ENCODE measurements at regions not wholly inside any gene's neighbourhood (a gene's known extent, or its start where the extent isn't known, plus 50 kb on each side); places are given as distances from the start of the nearest gene placed in this dataset.

GRCh38 chr1:164092603-164093353 is 466.2 kb upstream of the PBX1 start:
- no peak overlapping the region for H3K27ac Mint-ChIP-seq (ENCODE audit: unreplicated experiment)
- Histone ChIP-seq H3K9me3 (ENCODE audit: insufficient read depth, low read depth, low read length) (peaks cover 3% of the 10 kb centered on the region), H3K79me2 (ENCODE audit: insufficient read depth, low read length) (no peaks in the 10 kb centered on the region), H3K9ac (ENCODE audit: low read length) (no peak overlapping the region), H3K36me3 (ENCODE audit: insufficient read depth, low read length) (no peaks in the 10 kb centered on the region), H3K4me2 (ENCODE audit: low read length) (no peak overlapping the region), H3K27me3 (ENCODE audit: insufficient read depth, low read length) (no peaks in the 10 kb centered on the region), H3K4me1 (ENCODE audit: insufficient read depth, low read length) (no peaks in the 10 kb centered on the region), H3K4me3 (ENCODE audit: insufficient read depth, low read depth, low read length) (no peak overlapping the region), H4K20me1 (ENCODE audit: insufficient read depth, low read length) (no peaks in the 10 kb centered on the region), H3K27ac (ENCODE audit: low read depth, low read length) (no peak overlapping the region), H2AFZ (ENCODE audit: low read depth, low read length) (no peak overlapping the region)
- H3K4me1 Mint-ChIP-seq (ENCODE audit: low read depth, unreplicated experiment) = no peaks in the 10 kb centered on the region
- DNase-seq (ENCODE audit: low read depth) (no peak), FAIRE-seq (no peak)
- no peaks in the 10 kb centered on the region for H3K27me3 Mint-ChIP-seq (ENCODE audit: low read depth, unreplicated experiment)
- TF ChIP-seq EZH2 (IDR thresholded peaks at IDR 0.05; ENCODE audit: insufficient read depth, low read length) (no peak), CTCF (IDR thresholded peaks at IDR 0.05; ENCODE audit: insufficient read depth, low read depth, low read length) (no peak)
- no peak overlapping the region for H3K4me3 Mint-ChIP-seq (ENCODE audit: unreplicated experiment)
- H3K36me3 Mint-ChIP-seq (ENCODE audit: low read depth, unreplicated experiment) = no peaks in the 10 kb centered on the region
- H3K9me3 Mint-ChIP-seq (ENCODE audit: unreplicated experiment) = peaks cover 7% of the 10 kb centered on the region

DNA sequence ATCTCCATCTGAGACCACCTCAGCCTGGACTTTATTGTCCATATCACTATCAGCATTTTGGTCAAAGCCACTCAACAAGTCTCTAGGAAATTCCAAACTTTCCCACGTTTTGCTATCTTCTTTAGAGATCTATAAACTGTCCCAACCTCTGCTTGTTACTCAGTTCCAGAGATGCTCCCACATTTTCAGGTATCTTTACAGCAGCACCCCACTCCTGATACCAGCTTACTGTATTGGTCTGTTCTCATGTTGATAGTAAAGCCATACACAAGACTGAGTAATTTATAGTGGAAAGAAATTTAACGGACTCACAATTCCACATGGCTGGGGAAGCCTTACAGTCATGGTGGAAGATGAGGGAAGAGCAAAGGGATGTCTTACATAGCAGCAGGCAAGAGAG is 465.4 kb upstream of the PBX1 start:
- Histone ChIP-seq H3K4me2 (ENCODE audit: low read length) (no peak overlapping the region), H2AFZ (ENCODE audit: low read depth, low read length) (no peak overlapping the region), H3K9me3 (ENCODE audit: insufficient read depth, low read depth, low read length) (peaks cover 3% of the 10 kb centered on the region), H3K79me2 (ENCODE audit: insufficient read depth, low read length) (no peaks in the 10 kb centered on the region), H3K36me3 (ENCODE audit: insufficient read depth, low read length) (no peaks in the 10 kb centered on the region), H3K9ac (ENCODE audit: low read length) (no peak overlapping the region), H3K4me1 (ENCODE audit: insufficient read depth, low read length) (no peaks in the 10 kb centered on the region), H3K27ac (ENCODE audit: low read depth, low read length) (no peak overlapping the region), H3K27me3 (ENCODE audit: insufficient read depth, low read length) (no peaks in the 10 kb centered on the region), H4K20me1 (ENCODE audit: insufficient read depth, low read length) (no peaks in the 10 kb centered on the region), H3K4me3 (ENCODE audit: insufficient read depth, low read depth, low read length) (no peak overlapping the region)
- no peaks in the 10 kb centered on the region for H3K4me1 Mint-ChIP-seq (ENCODE audit: low read depth, unreplicated experiment)
- H3K27ac Mint-ChIP-seq (ENCODE audit: unreplicated experiment) = no peak overlapping the region
- H3K36me3 Mint-ChIP-seq (ENCODE audit: low read depth, unreplicated experiment) = no peaks in the 10 kb centered on the region
- H3K4me3 Mint-ChIP-seq (ENCODE audit: unreplicated experiment) = no peak overlapping the region
- DNase-seq (ENCODE audit: low read depth) (no peak), FAIRE-seq (no peak)
- TF ChIP-seq CTCF (IDR thresholded peaks at IDR 0.05; ENCODE audit: insufficient read depth, low read depth, low read length) = no peak
- no peak for TF ChIP-seq EZH2 (IDR thresholded peaks at IDR 0.05; ENCODE audit: insufficient read depth, low read length)
- peaks cover 7% of the 10 kb centered on the region for H3K9me3 Mint-ChIP-seq (ENCODE audit: unreplicated experiment)
- no peaks in the 10 kb centered on the region for H3K27me3 Mint-ChIP-seq (ENCODE audit: low read depth, unreplicated experiment)

DNA sequence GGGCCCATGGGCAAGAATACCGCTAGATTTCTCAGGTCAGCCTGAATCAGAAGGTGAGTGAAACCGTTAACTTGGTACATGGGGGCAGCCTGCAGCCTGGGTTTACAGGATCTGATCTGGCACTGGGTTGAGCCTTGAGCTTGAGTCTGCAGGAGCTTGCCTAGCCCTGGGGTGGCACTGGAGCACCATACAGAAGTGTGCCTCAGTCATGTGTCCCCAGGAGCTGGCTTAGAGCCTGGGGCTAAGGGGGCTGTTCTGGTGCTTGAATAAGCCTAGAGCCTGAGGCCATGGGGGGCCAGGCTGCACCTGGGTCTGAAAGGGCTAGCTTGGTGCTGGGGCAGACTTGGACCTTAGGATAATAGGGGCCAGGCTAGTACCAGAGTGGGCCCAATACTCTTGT is 457.2 kb upstream of the PBX1 start:
- H3K4me1 Mint-ChIP-seq (ENCODE audit: low read depth, unreplicated experiment) = no peaks in the 10 kb centered on the region
- Histone ChIP-seq H3K79me2 (ENCODE audit: insufficient read depth, low read length) (no peaks in the 10 kb centered on the region), H3K4me3 (ENCODE audit: insufficient read depth, low read depth, low read length) (no peak overlapping the region), H3K4me1 (ENCODE audit: insufficient read depth, low read length) (no peaks in the 10 kb centered on the region), H3K9ac (ENCODE audit: low read length) (no peak overlapping the region), H2AFZ (ENCODE audit: low read depth, low read length) (no peak overlapping the region), H3K27me3 (ENCODE audit: insufficient read depth, low read length) (no peaks in the 10 kb centered on the region), H3K27ac (ENCODE audit: low read depth, low read length) (no peak overlapping the region), H3K36me3 (ENCODE audit: insufficient read depth, low read length) (no peaks in the 10 kb centered on the region), H3K9me3 (ENCODE audit: insufficient read depth, low read depth, low read length) (no peaks in the 10 kb centered on the region), H4K20me1 (ENCODE audit: insufficient read depth, low read length) (no peaks in the 10 kb centered on the region), H3K4me2 (ENCODE audit: low read length) (no peak overlapping the region)
- DNase-seq (ENCODE audit: low read depth) = no peak
- FAIRE-seq = no peak
- H3K27ac Mint-ChIP-seq (ENCODE audit: unreplicated experiment) = no peak overlapping the region
- H3K27me3 Mint-ChIP-seq (ENCODE audit: low read depth, unreplicated experiment) = no peaks in the 10 kb centered on the region
- no peaks in the 10 kb centered on the region for H3K9me3 Mint-ChIP-seq (ENCODE audit: unreplicated experiment)
- H3K36me3 Mint-ChIP-seq (ENCODE audit: low read depth, unreplicated experiment) = no peaks in the 10 kb centered on the region
- TF ChIP-seq EZH2 (IDR thresholded peaks at IDR 0.05; ENCODE audit: insufficient read depth, low read length) (no peak), CTCF (IDR thresholded peaks at IDR 0.05; ENCODE audit: insufficient read depth, low read depth, low read length) (no peak)
- H3K4me3 Mint-ChIP-seq (ENCODE audit: unreplicated experiment) = no peak overlapping the region

All from astrocyte (in vitro differentiated cells and primary cell).